Duodenal mucosa (tissue), 2 donors: ENCODE measurements at regions not wholly inside any gene's neighbourhood (a gene's known extent, or its start where the extent isn't known, plus 50 kb on each side); places are given as distances from the start of the nearest gene placed in this dataset.
"Not testable (repeated sequence)": the region's sequence is repeated elsewhere in the genome, so short reads cannot be mapped to it uniquely, and the experiment has no call there.

ENCODE experiments used
- H3K27ac ChIP-seq: one replicate; pipeline ENCODE4 v1.7.0; 2013; ENCODE audit warnings: low read depth, low read length
- H3K27me3 ChIP-seq, 2 donors: one replicate each; pipeline ENCODE4 v1.7.0; 2013; ENCODE audit warnings: low read length in 2 of 2, control low read depth in 1 of 2; ENCODE audit not compliant: insufficient read depth in 2 of 2, control insufficient read depth in 1 of 2
- H3K36me3 ChIP-seq, 2 donors: one replicate each; pipeline ENCODE4 v1.7.0; 2013; ENCODE audit warnings: low read length in 2 of 2, control low read depth in 1 of 2; ENCODE audit not compliant: insufficient read depth in 2 of 2, control insufficient read depth in 1 of 2
- H3K4me1 ChIP-seq, 2 donors: one replicate each; pipeline ENCODE4 v1.7.0; 2013; ENCODE audit warnings: low read length in 2 of 2, control low read depth in 1 of 2; ENCODE audit not compliant: insufficient read depth in 2 of 2, control insufficient read depth in 1 of 2
- H3K4me3 ChIP-seq, 2 donors: one replicate each; pipeline ENCODE4 v1.7.0; 2013; ENCODE audit warnings: low read length in 2 of 2, low read depth in 1 of 2
- H3K9ac ChIP-seq, 2 donors: one replicate each; pipeline ENCODE4 v1.7.0; 2013; ENCODE audit warnings: low read length in 2 of 2, low read depth in 1 of 2
- H3K9me3 ChIP-seq, 2 donors: one replicate each; pipeline ENCODE4 v1.7.0; 2013; ENCODE audit warnings: low read length in 2 of 2, control low read depth in 1 of 2; ENCODE audit not compliant: control insufficient read depth in 1 of 2

DNA sequence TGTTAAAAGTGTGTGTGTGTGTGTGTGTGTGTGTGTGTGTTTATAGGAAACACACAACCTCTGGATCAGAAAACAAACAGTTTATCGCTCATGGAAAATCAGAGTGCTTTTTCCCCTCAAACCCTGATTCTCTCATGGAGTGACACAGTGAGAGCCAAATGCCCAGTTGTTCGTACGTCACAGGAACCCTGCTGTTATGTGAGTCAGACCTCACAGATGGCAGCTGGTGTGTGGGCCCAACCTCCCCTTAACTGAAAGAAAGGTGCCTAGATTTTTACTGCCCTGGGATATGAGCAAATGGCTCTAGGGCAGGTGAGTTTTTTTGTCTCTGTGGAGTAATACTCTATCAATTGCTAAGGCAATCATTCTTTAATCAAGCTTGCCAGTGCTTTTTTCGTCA, 1788.1 kb downstream of the BRINP3 start:
- H3K36me3 ChIP-seq: no peaks in the 10 kb centered on the region
- no peak overlapping the region for H3K9ac ChIP-seq
- H3K27ac ChIP-seq: no peak overlapping the region
- H3K4me3 ChIP-seq: no peak overlapping the region
- H3K9me3 ChIP-seq: no peaks in the 10 kb centered on the region
- no peaks in the 10 kb centered on the region for H3K4me1 ChIP-seq
- no peaks in the 10 kb centered on the region for H3K27me3 ChIP-seq

GRCh38 chr1:188700116-188700515, 1777.5 kb downstream of the BRINP3 start:
- Histone ChIP-seq H3K27me3 (no peaks in the 10 kb centered on the region), H3K4me3 (no peak overlapping the region), H3K9me3 (peaks cover 0 to 5% of the 10 kb centered on the region in 2 donors), H3K36me3 (no peaks in the 10 kb centered on the region), H3K27ac (no peak overlapping the region), H3K4me1 (no peaks in the 10 kb centered on the region), H3K9ac (no peak overlapping the region)

GRCh38 chr1:188706742-188707141, 1770.9 kb downstream of the BRINP3 start:
- Histone ChIP-seq H3K36me3 (no peaks in the 10 kb centered on the region), H3K4me1 (no peaks in the 10 kb centered on the region), H3K9me3 (peaks cover 0 to 3% of the 10 kb centered on the region in 2 donors), H3K27ac (no peak overlapping the region), H3K4me3 (no peak overlapping the region), H3K9ac (no peak overlapping the region), H3K27me3 (no peaks in the 10 kb centered on the region)

GRCh38 chr1:188708795-188709535, 1768.7 kb downstream of the BRINP3 start:
- Histone ChIP-seq H3K27me3 (no peaks in the 10 kb centered on the region), H3K9me3 (peaks cover 0 to 3% of the 10 kb centered on the region in 2 donors), H3K4me3 (no peak overlapping the region), H3K9ac (no peak overlapping the region), H3K27ac (no peak overlapping the region), H3K36me3 (no peaks in the 10 kb centered on the region), H3K4me1 (no peaks in the 10 kb centered on the region)

DNA sequence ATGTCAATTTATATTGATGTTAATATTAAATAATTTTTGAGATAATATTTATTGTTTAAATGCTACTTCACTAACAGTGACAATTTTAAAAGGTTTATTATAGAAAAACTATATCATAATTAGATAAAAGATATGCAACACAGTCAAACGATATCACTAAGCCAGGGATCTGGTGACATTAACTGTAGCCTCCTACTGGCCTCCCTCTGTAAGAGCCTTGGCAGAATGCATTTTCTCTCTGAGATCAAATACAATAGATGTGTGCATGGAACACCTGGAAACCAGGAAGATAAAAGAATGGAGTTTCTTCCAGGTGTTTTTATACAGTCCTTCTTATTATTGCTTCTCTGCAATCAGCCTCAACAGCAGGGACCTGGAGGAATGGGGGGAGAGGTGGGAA, 1762.1 kb downstream of the BRINP3 start:
- Histone ChIP-seq H3K4me3 (no peak overlapping the region), H3K9me3 (no peaks in the 10 kb centered on the region), H3K27ac (no peak overlapping the region), H3K4me1 (no peaks in the 10 kb centered on the region), H3K9ac (no peak overlapping the region), H3K27me3 (no peaks in the 10 kb centered on the region), H3K36me3 (no peaks in the 10 kb centered on the region)

DNA sequence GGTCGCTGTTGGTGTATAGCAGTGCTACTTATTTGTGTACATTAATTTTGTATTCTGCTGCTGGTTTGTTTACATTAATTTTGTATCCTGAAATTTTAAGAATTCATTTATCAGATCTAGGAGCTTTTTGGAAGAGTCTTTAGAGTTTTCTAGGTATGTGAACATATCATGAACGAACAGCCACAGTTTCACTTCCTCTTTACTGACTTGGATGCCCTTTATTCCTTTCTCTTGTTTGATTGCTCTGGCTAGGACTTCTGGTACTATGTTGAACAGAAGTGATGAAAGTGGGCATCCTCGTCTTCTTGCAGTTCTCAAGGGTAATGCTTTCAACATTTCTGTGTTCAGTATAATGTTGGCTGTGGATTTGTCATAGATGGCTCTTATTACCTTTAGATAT, 1757.9 kb downstream of the BRINP3 start:
- H3K27me3 ChIP-seq: no peaks in the 10 kb centered on the region
- H3K36me3 ChIP-seq: no peaks in the 10 kb centered on the region
- no peaks in the 10 kb centered on the region for H3K9me3 ChIP-seq
- H3K9ac ChIP-seq: no peak overlapping the region
- H3K4me1 ChIP-seq: no peaks in the 10 kb centered on the region
- H3K27ac ChIP-seq: no peak overlapping the region
- H3K4me3 ChIP-seq: no peak overlapping the region

DNA sequence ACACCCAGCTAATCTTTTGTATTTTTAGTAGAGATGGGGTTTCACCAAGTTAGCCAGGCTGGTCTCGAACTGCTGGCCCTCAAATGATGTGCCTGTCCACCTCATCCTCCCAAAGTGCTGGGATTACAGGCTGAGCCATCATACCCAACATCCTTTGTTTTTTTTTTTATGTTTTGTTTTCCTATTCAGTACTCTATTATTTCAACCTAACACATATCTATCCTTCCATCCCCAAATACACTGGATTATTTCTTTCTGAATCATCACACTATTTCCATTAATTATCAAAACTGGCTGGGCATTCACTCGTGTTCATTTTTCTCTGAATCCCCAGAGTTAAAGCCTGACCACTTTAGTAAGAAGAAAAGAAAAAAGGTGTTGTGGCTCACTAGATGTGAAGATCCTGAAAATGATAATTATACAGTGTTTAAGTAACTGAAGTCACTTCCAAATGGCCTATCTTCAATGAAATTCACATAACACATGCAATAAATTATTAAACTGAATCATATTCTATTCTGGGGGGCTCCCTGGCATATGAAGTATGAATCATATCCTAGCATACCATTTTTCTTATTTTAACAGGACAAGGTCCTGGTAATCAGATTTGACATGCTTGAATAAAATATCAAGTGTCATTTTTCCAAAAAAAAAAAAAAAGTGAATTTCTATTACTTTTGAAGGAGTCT, 1754.2 kb downstream of the BRINP3 start:
- H3K4me1 ChIP-seq: no peaks in the 10 kb centered on the region
- no peaks in the 10 kb centered on the region for H3K9me3 ChIP-seq
- H3K36me3 ChIP-seq: no peaks in the 10 kb centered on the region
- H3K4me3 ChIP-seq: no peak overlapping the region
- no peak overlapping the region for H3K9ac ChIP-seq
- H3K27me3 ChIP-seq: no peaks in the 10 kb centered on the region
- H3K27ac ChIP-seq: no peak overlapping the region

GRCh38 chr1:188729039-188729438, 1748.6 kb downstream of the BRINP3 start:
- Histone ChIP-seq H3K9ac (no peak overlapping the region), H3K9me3 (peaks cover 0 to 7% of the 10 kb centered on the region in 2 donors), H3K4me3 (no peak overlapping the region), H3K27ac (no peak overlapping the region), H3K4me1 (no peaks in the 10 kb centered on the region), H3K27me3 (no peaks in the 10 kb centered on the region), H3K36me3 (no peaks in the 10 kb centered on the region)

GRCh38 chr1:188735567-188735966, 1742.1 kb downstream of the BRINP3 start:
- no peak overlapping the region for H3K9ac ChIP-seq
- H3K4me3 ChIP-seq: no peak overlapping the region
- no peaks in the 10 kb centered on the region for H3K36me3 ChIP-seq
- no peaks in the 10 kb centered on the region for H3K27me3 ChIP-seq
- peaks cover 2 to 3% of the 10 kb centered on the region in 2 donors for H3K9me3 ChIP-seq
- H3K4me1 ChIP-seq: no peaks in the 10 kb centered on the region
- no peak overlapping the region for H3K27ac ChIP-seq

- H3K9me3 ChIP-seq: peaks cover 0 to 11% of the 10 kb centered on the region in 2 donors
- H3K27ac ChIP-seq, H3K36me3 ChIP-seq, H3K4me3 ChIP-seq, H3K9ac ChIP-seq, H3K4me1 ChIP-seq, H3K27me3 ChIP-seq: not testable (repeated sequence)
Observed at GRCh38 chr1:188749275-188749674, 1728.4 kb downstream of the BRINP3 start.
